Astrocyte (in vitro differentiated cells and primary cell): ENCODE measurements at regions not wholly inside any gene's neighbourhood (a gene's known extent, or its start where the extent isn't known, plus 50 kb on each side); places are given as distances from the start of the nearest gene placed in this dataset.

ENCODE experiments used
- DNase-seq: peaks from one replicate; pipeline ENCODE4 v3.0.0-alpha.2; 2010; ENCODE audit warnings: low read depth
- FAIRE-seq: peaks from 2 replicates; lab custom pipeline; 2011; peaks lifted over from hg19 to GRCh38; lab: Jason Lieb, UNC
- H2AFZ ChIP-seq: 2 replicates; pipeline ENCODE4 v1.6.0; 2012; ENCODE audit warnings: low read depth, low read length, inconsistent platforms
- H3K27ac ChIP-seq: 2 replicates; pipeline ENCODE4 v1.5.1; 2011; ENCODE audit warnings: low read depth, low read length, inconsistent platforms
- H3K27me3 ChIP-seq: 2 replicates; pipeline ENCODE4 v1.6.0; 2011; ENCODE audit warnings: low read length, inconsistent platforms; ENCODE audit not compliant: insufficient read depth
- H3K36me3 ChIP-seq: 2 replicates; pipeline ENCODE4 v1.5.1; 2011; ENCODE audit warnings: low read length, inconsistent platforms; ENCODE audit not compliant: insufficient read depth
- H3K4me1 ChIP-seq: 2 replicates; pipeline ENCODE4 v1.5.1; 2011; ENCODE audit warnings: low read length, inconsistent platforms; ENCODE audit not compliant: insufficient read depth
- H3K4me2 ChIP-seq: 2 replicates; pipeline ENCODE4 v1.6.0; 2012; ENCODE audit warnings: low read length, inconsistent platforms
- H3K4me3 ChIP-seq: 2 replicates; pipeline ENCODE4 v1.5.1; 2011; ENCODE audit warnings: low read depth, mild to moderate bottlenecking, low read length, inconsistent platforms; ENCODE audit not compliant: insufficient read depth
- H3K79me2 ChIP-seq: 2 replicates; pipeline ENCODE4 v1.6.0; 2012; ENCODE audit warnings: mild to moderate bottlenecking, low read length, inconsistent platforms; ENCODE audit not compliant: insufficient read depth
- H3K9ac ChIP-seq: 2 replicates; pipeline ENCODE4 v1.6.0; 2012; ENCODE audit warnings: mild to moderate bottlenecking, low read length, inconsistent platforms
- H3K9me3 ChIP-seq: 2 replicates; pipeline ENCODE4 v1.5.1; 2012; ENCODE audit warnings: low read depth, mild to moderate bottlenecking, low read length, inconsistent platforms; ENCODE audit not compliant: insufficient read depth
- H4K20me1 ChIP-seq: 2 replicates; pipeline ENCODE4 v1.6.0; 2012; ENCODE audit warnings: low read length, inconsistent platforms; ENCODE audit not compliant: insufficient read depth
- H3K27ac Mint-ChIP-seq: one replicate; pipeline ENCODE4 v1.8.0; 2021; ENCODE audit warnings: mild to moderate bottlenecking, mixed read lengths; ENCODE audit not compliant: unreplicated experiment
- H3K27me3 Mint-ChIP-seq: one replicate; pipeline ENCODE4 v1.8.0; 2021; ENCODE audit warnings: low read depth, mixed read lengths; ENCODE audit not compliant: unreplicated experiment
- H3K36me3 Mint-ChIP-seq: one replicate; pipeline ENCODE4 v1.8.0; 2021; ENCODE audit warnings: low read depth, mixed read lengths; ENCODE audit not compliant: unreplicated experiment
- H3K4me1 Mint-ChIP-seq: one replicate; pipeline ENCODE4 v1.8.0; 2021; ENCODE audit warnings: low read depth, mixed read lengths; ENCODE audit not compliant: unreplicated experiment
- H3K4me3 Mint-ChIP-seq: one replicate; pipeline ENCODE4 v1.8.0; 2021; ENCODE audit warnings: mild to moderate bottlenecking, moderate library complexity, mixed read lengths; ENCODE audit not compliant: unreplicated experiment
- H3K9me3 Mint-ChIP-seq: one replicate; pipeline ENCODE4 v1.8.0; 2021; ENCODE audit warnings: mild to moderate bottlenecking, mixed read lengths; ENCODE audit not compliant: unreplicated experiment
- CTCF ChIP-seq: IDR thresholded peaks from 2 replicates; pipeline ENCODE4 v1.5.1; 2011; ENCODE audit warnings: low read depth, mild to moderate bottlenecking, inconsistent platforms, low read length, moderate library complexity; ENCODE audit not compliant: insufficient read depth
- EZH2 ChIP-seq: IDR thresholded peaks from 2 replicates; pipeline ENCODE4 v1.6.1; 2012; ENCODE audit warnings: mild to moderate bottlenecking, low read length, inconsistent platforms; ENCODE audit not compliant: insufficient read depth

DNA sequence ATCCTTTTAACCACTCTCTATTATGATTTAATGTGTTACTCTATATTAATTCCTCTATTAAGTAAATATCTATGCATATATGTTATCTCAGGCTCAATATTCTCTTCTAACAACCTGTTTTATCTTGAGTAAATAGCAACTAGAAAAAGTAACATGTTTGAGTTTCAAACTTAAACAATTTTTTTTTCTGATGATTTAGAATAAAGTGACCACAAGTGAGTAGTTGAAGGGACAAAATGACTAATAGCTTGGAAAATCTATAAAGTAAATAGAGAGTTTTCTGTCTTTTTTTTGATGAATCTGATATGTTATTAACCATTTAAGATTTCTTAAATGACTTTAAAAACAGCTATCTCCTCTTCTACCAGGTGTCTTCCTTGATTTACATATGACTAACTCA is 483.8 kb downstream of the TFEC start:
- DNase-seq = no peak

GRCh38 chr7:115533785-115534184 is 496.8 kb downstream of the TFEC start:
- no peak overlapping the region for H2AFZ ChIP-seq
- no peaks in the 10 kb centered on the region for H3K27me3 ChIP-seq
- H3K9ac ChIP-seq = no peak overlapping the region
- peaks cover 16% of the 10 kb centered on the region for H3K4me1 Mint-ChIP-seq
- no peak overlapping the region for H3K27ac ChIP-seq
- H3K9me3 ChIP-seq = no peaks in the 10 kb centered on the region
- H4K20me1 ChIP-seq = no peaks in the 10 kb centered on the region
- H3K36me3 ChIP-seq = no peaks in the 10 kb centered on the region
- no peaks in the 10 kb centered on the region for H3K36me3 Mint-ChIP-seq
- no peak for FAIRE-seq
- no peak overlapping the region for H3K4me3 ChIP-seq
- H3K4me1 ChIP-seq = peaks cover 4% of the 10 kb centered on the region
- H3K79me2 ChIP-seq = no peaks in the 10 kb centered on the region
- no peaks in the 10 kb centered on the region for H3K9me3 Mint-ChIP-seq
- peak overlapping the region; percentile 70 for H3K27ac Mint-ChIP-seq
- peak overlapping the region; percentile 3 for H3K4me2 ChIP-seq
- TF ChIP-seq EZH2 (no peak), CTCF (no peak)
- peak; percentile 56 for DNase-seq
- H3K27me3 Mint-ChIP-seq = no peaks in the 10 kb centered on the region
- H3K4me3 Mint-ChIP-seq = no peak overlapping the region

More for the DNA sequence above, 483.8 kb downstream of the TFEC start:
- no peaks in the 10 kb centered on the region for H3K36me3 ChIP-seq
- no peaks in the 10 kb centered on the region for H3K4me1 ChIP-seq
- H3K36me3 Mint-ChIP-seq = no peaks in the 10 kb centered on the region
- H3K27ac Mint-ChIP-seq = no peak overlapping the region
- FAIRE-seq = no peak
- no peak overlapping the region for H3K4me2 ChIP-seq
- peaks cover 7% of the 10 kb centered on the region for H3K4me1 Mint-ChIP-seq
- no peaks in the 10 kb centered on the region for H3K9me3 ChIP-seq
- H3K27me3 Mint-ChIP-seq = no peaks in the 10 kb centered on the region
- H3K4me3 ChIP-seq = no peak overlapping the region
- no peaks in the 10 kb centered on the region for H4K20me1 ChIP-seq
- TF ChIP-seq EZH2 = no peak
- no peak overlapping the region for H3K4me3 Mint-ChIP-seq
- no peaks in the 10 kb centered on the region for H3K79me2 ChIP-seq
- no peak overlapping the region for H3K27ac ChIP-seq
- no peaks in the 10 kb centered on the region for H3K9me3 Mint-ChIP-seq
- no peak overlapping the region for H2AFZ ChIP-seq
- no peaks in the 10 kb centered on the region for H3K27me3 ChIP-seq
- H3K9ac ChIP-seq = no peak overlapping the region

DNA sequence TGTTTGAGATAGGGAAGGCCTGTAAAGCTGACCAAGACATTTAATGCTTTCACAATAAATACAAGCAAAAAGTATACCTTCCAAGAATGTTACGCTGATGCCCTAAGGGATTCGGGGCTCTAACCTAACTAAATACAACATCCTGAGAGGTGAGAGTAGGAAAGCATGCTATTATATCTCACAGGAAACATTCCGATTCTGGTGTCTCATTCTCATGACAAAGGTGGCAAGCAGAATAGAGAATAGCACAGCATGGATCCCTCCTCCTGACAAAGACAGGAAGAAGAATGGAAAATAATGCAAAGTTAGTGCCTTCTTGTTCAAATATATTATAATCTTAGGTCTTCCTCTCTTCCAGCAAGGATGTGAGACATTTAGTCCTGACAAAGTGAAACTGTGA is 504.3 kb downstream of the TFEC start:
- TF ChIP-seq CTCF = no peak
- TF ChIP-seq EZH2 = no peak
- H4K20me1 ChIP-seq = no peaks in the 10 kb centered on the region
- H3K36me3 ChIP-seq = no peaks in the 10 kb centered on the region
- Mint-ChIP-seq H3K36me3 (no peaks in the 10 kb centered on the region), H3K4me3 (no peak overlapping the region), H3K27me3 (no peaks in the 10 kb centered on the region), H3K27ac (no peak overlapping the region), H3K9me3 (peaks cover 13% of the 10 kb centered on the region), H3K4me1 (no peaks in the 10 kb centered on the region)
- H3K4me3 ChIP-seq = no peak overlapping the region
- H3K9me3 ChIP-seq = peaks cover 9% of the 10 kb centered on the region
- H2AFZ ChIP-seq = no peak overlapping the region
- no peak overlapping the region for H3K4me2 ChIP-seq
- no peak overlapping the region for H3K27ac ChIP-seq
- FAIRE-seq = peak; percentile 20
- H3K27me3 ChIP-seq = no peaks in the 10 kb centered on the region
- H3K9ac ChIP-seq = no peak overlapping the region
- no peaks in the 10 kb centered on the region for H3K79me2 ChIP-seq
- no peaks in the 10 kb centered on the region for H3K4me1 ChIP-seq
- no peak for DNase-seq
